SHP77 (cell line): ENCODE measurements at regions not wholly inside any gene's neighbourhood (a gene's known extent, or its start where the extent isn't known, plus 50 kb on each side); places are given as distances from the start of the nearest gene placed in this dataset.

ENCODE experiments used
- DNase-seq, 2 experiments: peaks; one replicate each; lab custom pipeline; 2025; lab: John Stamatoyannopoulos, UW

- no peak for DNase-seq
These were observed 335.2 kb upstream of the TNP1 start for GRCh38 chr2:217195016-217195415.

- no peak for DNase-seq
These were observed 333.8 kb upstream of the TNP1 start for GRCh38 chr2:217193431-217194340.

- DNase-seq, result no peak
These were observed 332.5 kb upstream of the TNP1 start for GRCh38 chr2:217192366-217192765.

- DNase-seq, result no peak
These were observed 329.9 kb upstream of the TNP1 start for GRCh38 chr2:217189747-217190146.

- no peak for DNase-seq
These were observed 329.3 kb upstream of the TNP1 start for GRCh38 chr2:217189131-217189530.

GRCh38 chr2:217186668-217187159, 326.9 kb upstream of the TNP1 start:
- DNase-seq, result no peak

GRCh38 chr2:217186152-217186551, 326.3 kb upstream of the TNP1 start:
- no peak for DNase-seq

GRCh38 chr2:217185265-217185995, 325.6 kb upstream of the TNP1 start:
- no peak for DNase-seq

GRCh38 chr2:217184242-217184641, 324.4 kb upstream of the TNP1 start:
- DNase-seq, result no peak

- no peak for DNase-seq
These were observed 323.6 kb upstream of the TNP1 start for GRCh38 chr2:217183471-217183870.

- DNase-seq, result no peak
These were observed 323.1 kb upstream of the TNP1 start for GRCh38 chr2:217182926-217183325.

- no peak for DNase-seq
These were observed 321.6 kb upstream of the TNP1 start for GRCh38 chr2:217181512-217181911.

GRCh38 chr2:217179854-217180253, 320.0 kb upstream of the TNP1 start:
- DNase-seq, result no peak

- no peak for DNase-seq
These were observed 318.5 kb upstream of the TNP1 start for GRCh38 chr2:217178341-217178740.

- DNase-seq, result no peak
These were observed 317.9 kb upstream of the TNP1 start for GRCh38 chr2:217177720-217178119.

GRCh38 chr2:217171874-217172273, 312.0 kb upstream of the TNP1 start:
- no peak for DNase-seq

- DNase-seq, result no peak
These were observed 308.6 kb upstream of the TNP1 start for GRCh38 chr2:217168496-217168895.

GRCh38 chr2:217167531-217167930, 307.7 kb upstream of the TNP1 start:
- DNase-seq, result no peak

GRCh38 chr2:217166241-217166850, 306.5 kb upstream of the TNP1 start:
- peak; percentile 77 to 80 for DNase-seq

GRCh38 chr2:217165547-217165946, 305.7 kb upstream of the TNP1 start:
- DNase-seq, result no peak

GRCh38 chr2:217163987-217164386, 304.1 kb upstream of the TNP1 start:
- DNase-seq, result no peak

GRCh38 chr2:217162533-217162932, 302.7 kb upstream of the TNP1 start:
- DNase-seq, result peak; percentile 82 to 88
